Upper lobe of left lung (tissue), 4 donors: ENCODE measurements at regions not wholly inside any gene's neighbourhood (a gene's known extent, or its start where the extent isn't known, plus 50 kb on each side); places are given as distances from the start of the nearest gene placed in this dataset.

Source experiments
- CTCF ChIP-seq, 6 experiments: fragments of 450-650 bp in 4 of 6; fragments of 200-600 bp in 2 of 6; sonication (generic) in 2 of 6; IDR thresholded peaks; one replicate each; pipeline ENCODE4 v1.5.1; 2016 to 2019; ENCODE audit warnings: antibody characterized with exemption in 6 of 6
- EP300 ChIP-seq, 4 donors: sonication (generic); formaldehyde crosslinking; IDR thresholded peaks; one replicate each; pipeline ENCODE4 v1.5.1; 2017; ENCODE audit warnings: antibody characterized with exemption in 4 of 4, control low read depth in 2 of 4

- TF ChIP-seq CTCF (IDR thresholded peaks at IDR 0.05) (no peak), EP300 (IDR thresholded peaks at IDR 0.05) (no peak)
Measured at GRCh38 chr9:107407675-107408074, 81.9 kb downstream of the KLF4 start.
